GM12878 (cell line): ENCODE measurements at regions not wholly inside any gene's neighbourhood (a gene's known extent, or its start where the extent isn't known, plus 50 kb on each side); places are given as distances from the start of the nearest gene placed in this dataset.

ENCODE experiments used
- ATAC-seq: fragments of 200-7000 bp; cut with Tn5 transposase; 3 replicates; pipeline ENCODE4 v1.9.1; 2020; ENCODE audit warnings: mild to moderate bottlenecking, moderate library complexity
- BruUV-seq: library from RNA; stranded (reverse); fragments of 400-500 nt; replicated peaks from 2 replicates; lab custom pipeline; 2021; lab: Mats Ljungman, UMichigan
- CTCF ChIA-PET: fragments of 300-600 bp; sonication (Branson Sonifier 250); formaldehyde crosslinking; extraction: SDS; loops from one replicate; lab custom pipeline; 2021; ENCODE audit warnings: inconsistent platforms; lab: Yijun Ruan, JAX
- POLR2A ChIA-PET: fragments of 350-600 bp; formaldehyde crosslinking; extraction: SDS; loops from one replicate; lab custom pipeline; 2021; ENCODE audit warnings: inconsistent platforms; lab: Charles Lee
- RAD21 ChIA-PET: fragments of 300-600 bp; sonication (Branson Sonifier 250); formaldehyde crosslinking; loops from one replicate; lab custom pipeline; 2023; ENCODE audit warnings: antibody characterized with exemption; ENCODE audit not compliant: unreplicated experiment; lab: Charles Lee
- SMC1A ChIA-PET: fragments of 300-600 bp; sonication (Branson Sonifier 250); formaldehyde crosslinking; loops from one replicate; lab custom pipeline; 2023; ENCODE audit not compliant: unreplicated experiment, uncharacterized antibody; lab: Charles Lee
- DNase-seq: peaks from one replicate; pipeline ENCODE4 v3.0.0-alpha.2; 2011; ENCODE audit warnings: low read depth, low spot score
- FAIRE-seq: peaks from 3 replicates; lab custom pipeline; 2011; peaks lifted over from hg19 to GRCh38; lab: Jason Lieb, UNC
- H2AFZ ChIP-seq: 2 replicates; pipeline ENCODE4 v1.6.0; 2011; ENCODE audit warnings: low read depth, low read length, control low read depth; ENCODE audit not compliant: control insufficient read depth
- H3K27ac ChIP-seq: 2 replicates; pipeline ENCODE4 v1.5.1; 2011; ENCODE audit warnings: control low read depth; ENCODE audit not compliant: control insufficient read depth, insufficient read depth
- H3K27me3 ChIP-seq, 2 experiments: replicated peaks in 1 of 2; 2 replicates each; pipeline versions ENCODE4 v1.6.0 to v1.6.1; 2011; ENCODE audit warnings: low read length in 1 of 2; ENCODE audit not compliant: control insufficient read depth in 2 of 2, insufficient read depth in 2 of 2
- H3K36me3 ChIP-seq, 2 experiments: 2 replicates each; pipeline ENCODE4 v1.5.1; 2011; ENCODE audit warnings: low read length in 1 of 2; ENCODE audit not compliant: control insufficient read depth in 2 of 2, insufficient read depth in 2 of 2
- H3K4me1 ChIP-seq: 2 replicates; pipeline ENCODE4 v1.6.1; 2011; ENCODE audit warnings: mild to moderate bottlenecking, low read length, moderate library complexity, mixed read lengths; ENCODE audit not compliant: control insufficient read depth, insufficient read depth
- H3K4me2 ChIP-seq: 2 replicates; pipeline ENCODE4 v1.6.0; 2011; ENCODE audit warnings: control low read depth; ENCODE audit not compliant: control insufficient read depth, insufficient read depth
- H3K4me3 ChIP-seq: fragments of 200-600 bp; sonication (generic); 2 replicates; pipeline ENCODE4 v1.5.1; 2016
- H3K79me2 ChIP-seq: 2 replicates; pipeline ENCODE4 v1.6.0; 2011; ENCODE audit warnings: low read length; ENCODE audit not compliant: control insufficient read depth, insufficient read depth
- H3K9ac ChIP-seq: 2 replicates; pipeline ENCODE4 v1.8.0; 2011; ENCODE audit warnings: low read length, control low read depth, mixed read lengths; ENCODE audit not compliant: control insufficient read depth, insufficient read depth
- H3K9me3 ChIP-seq: replicated peaks from 3 replicates; pipeline ENCODE4 v1.5.1; 2011; ENCODE audit warnings: mild to moderate bottlenecking, low read length; ENCODE audit not compliant: control insufficient read depth, insufficient read depth
- H4K20me1 ChIP-seq: 2 replicates; pipeline ENCODE4 v1.6.0; 2011; ENCODE audit not compliant: control insufficient read depth, insufficient read depth
- RCOR1 ChIP-seq: conservative IDR thresholded peaks from 2 replicates; pipeline ENCODE4 v1.6.1; 2012; ENCODE audit warnings: low read depth, low read length, improper control_type of control experiment
- YY1 ChIP-seq: IDR thresholded peaks from 2 replicates; pipeline ENCODE4 v1.6.1; 2011; ENCODE audit warnings: low read depth, mild to moderate bottlenecking, low read length
- WGBS: methylation state at CpG from one replicate; pipeline ENCODE4 v1.1.6; 2016; ENCODE audit warnings: low lambda C conversion rate; ENCODE audit not compliant: insufficient replicate concordance, insufficient coverage; ENCODE audit errors: missing lambda C conversion rate; 5-methylcytosine and 5-hydroxymethylcytosine counted together
- in situ Hi-C: fragments of 300-500 bp; cut with MboI; formaldehyde crosslinking; loops from 9 replicates; pipeline ENCODE4 v1.14.3; 2018; ENCODE audit warnings: mixed read lengths
- intact Hi-C: fragments of 100-400 bp; cut with micrococcal nuclease; formaldehyde crosslinking; loops from one replicate; pipeline ENCODE4 v1.14.2; 2022; ENCODE audit not compliant: unreplicated experiment
- TF ChIP-seq, protein P1 (sequence below): IDR thresholded peaks from 2 replicates; pipeline ENCODE4 v1.6.1; 2012; ENCODE audit warnings: low read depth, low read length, improper control_type of control experiment
- TF ChIP-seq, protein P2 (sequence below), 3 experiments: IDR thresholded peaks in 2 of 3; conservative IDR thresholded peaks in 1 of 3; 2 replicates each; pipeline ENCODE4 v1.5.1; 2011; ENCODE audit warnings: low read depth in 3 of 3, low read length in 3 of 3, mild to moderate bottlenecking in 3 of 3, control low read depth in 2 of 3, moderate library complexity in 2 of 3, inconsistent platforms in 1 of 3, mixed read lengths in 1 of 3; ENCODE audit not compliant: control insufficient read depth in 2 of 3, insufficient read depth in 1 of 3; ENCODE audit errors: extremely low read depth in 1 of 3
- TF ChIP-seq, protein P3 (sequence below): fragments of 450-650 bp; IDR thresholded peaks from 2 replicates; pipeline ENCODE4 v1.6.1; 2018; ENCODE audit warnings: mild to moderate bottlenecking, low read depth, moderate library complexity; ENCODE audit not compliant: partially characterized antibody

DNA sequence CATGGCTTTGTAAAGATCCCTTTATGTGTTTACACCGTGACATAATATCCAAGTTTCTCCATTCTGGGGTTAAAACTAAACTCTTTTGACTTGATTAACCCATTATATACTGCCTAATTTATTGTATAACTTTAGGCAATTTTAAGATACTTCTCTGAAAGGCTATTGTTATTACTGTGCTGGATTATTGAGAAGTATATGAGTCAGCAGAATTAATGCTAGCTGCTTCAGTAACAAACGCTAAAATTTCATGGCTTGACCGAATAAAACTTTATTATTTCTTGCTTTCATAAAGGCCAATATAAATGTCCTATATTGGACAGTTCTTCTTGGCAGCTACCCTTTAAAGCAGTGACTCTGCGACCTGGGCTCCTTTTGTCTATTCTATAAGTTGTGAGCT, 853.9 kb downstream of the SORCS3 start:
- 49% methylated on average over 4 of the region's 4 CpGs for WGBS
- H3K79me2 ChIP-seq = no peaks in the 10 kb centered on the region
- no peak overlapping the region for H3K27ac ChIP-seq
- ChIA-PET POLR2A (no interaction called here), CTCF (no interaction called here), RAD21 (interaction anchor here (0.6 kb wide), 1 partner anchor 93 kb away, joined by 3 read pairs; no protein-coding TSS in a partner anchor), SMC1A (no interaction called here)
- intact Hi-C loops (no loop called here), in situ Hi-C loops (no loop called here)
- no peak overlapping the region for H2AFZ ChIP-seq
- DNase-seq (no peak), FAIRE-seq (no peak), ATAC-seq (no peak)
- no peak overlapping the region for H3K4me3 ChIP-seq
- H3K4me2 ChIP-seq = no peak overlapping the region
- H3K36me3 ChIP-seq = no peaks in the 10 kb centered on the region
- TF ChIP-seq, protein P1, sequence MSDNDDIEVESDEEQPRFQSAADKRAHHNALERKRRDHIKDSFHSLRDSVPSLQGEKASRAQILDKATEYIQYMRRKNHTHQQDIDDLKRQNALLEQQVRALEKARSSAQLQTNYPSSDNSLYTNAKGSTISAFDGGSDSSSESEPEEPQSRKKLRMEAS = no peak
- no peak for TF ChIP-seq RCOR1
- TF ChIP-seq, protein P2, sequence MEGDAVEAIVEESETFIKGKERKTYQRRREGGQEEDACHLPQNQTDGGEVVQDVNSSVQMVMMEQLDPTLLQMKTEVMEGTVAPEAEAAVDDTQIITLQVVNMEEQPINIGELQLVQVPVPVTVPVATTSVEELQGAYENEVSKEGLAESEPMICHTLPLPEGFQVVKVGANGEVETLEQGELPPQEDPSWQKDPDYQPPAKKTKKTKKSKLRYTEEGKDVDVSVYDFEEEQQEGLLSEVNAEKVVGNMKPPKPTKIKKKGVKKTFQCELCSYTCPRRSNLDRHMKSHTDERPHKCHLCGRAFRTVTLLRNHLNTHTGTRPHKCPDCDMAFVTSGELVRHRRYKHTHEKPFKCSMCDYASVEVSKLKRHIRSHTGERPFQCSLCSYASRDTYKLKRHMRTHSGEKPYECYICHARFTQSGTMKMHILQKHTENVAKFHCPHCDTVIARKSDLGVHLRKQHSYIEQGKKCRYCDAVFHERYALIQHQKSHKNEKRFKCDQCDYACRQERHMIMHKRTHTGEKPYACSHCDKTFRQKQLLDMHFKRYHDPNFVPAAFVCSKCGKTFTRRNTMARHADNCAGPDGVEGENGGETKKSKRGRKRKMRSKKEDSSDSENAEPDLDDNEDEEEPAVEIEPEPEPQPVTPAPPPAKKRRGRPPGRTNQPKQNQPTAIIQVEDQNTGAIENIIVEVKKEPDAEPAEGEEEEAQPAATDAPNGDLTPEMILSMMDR (IDR thresholded peaks at IDR 0.05 in 2 of 3, conservative IDR thresholded peaks at IDR 0.05 in 1 of 3; ENCODE audit: control insufficient read depth in 2 of 3, extremely low read depth in 1 of 3, insufficient read depth in 1 of 3, low read depth in 3 of 3, low read length in 3 of 3) = no peak
- TF ChIP-seq, protein P3, sequence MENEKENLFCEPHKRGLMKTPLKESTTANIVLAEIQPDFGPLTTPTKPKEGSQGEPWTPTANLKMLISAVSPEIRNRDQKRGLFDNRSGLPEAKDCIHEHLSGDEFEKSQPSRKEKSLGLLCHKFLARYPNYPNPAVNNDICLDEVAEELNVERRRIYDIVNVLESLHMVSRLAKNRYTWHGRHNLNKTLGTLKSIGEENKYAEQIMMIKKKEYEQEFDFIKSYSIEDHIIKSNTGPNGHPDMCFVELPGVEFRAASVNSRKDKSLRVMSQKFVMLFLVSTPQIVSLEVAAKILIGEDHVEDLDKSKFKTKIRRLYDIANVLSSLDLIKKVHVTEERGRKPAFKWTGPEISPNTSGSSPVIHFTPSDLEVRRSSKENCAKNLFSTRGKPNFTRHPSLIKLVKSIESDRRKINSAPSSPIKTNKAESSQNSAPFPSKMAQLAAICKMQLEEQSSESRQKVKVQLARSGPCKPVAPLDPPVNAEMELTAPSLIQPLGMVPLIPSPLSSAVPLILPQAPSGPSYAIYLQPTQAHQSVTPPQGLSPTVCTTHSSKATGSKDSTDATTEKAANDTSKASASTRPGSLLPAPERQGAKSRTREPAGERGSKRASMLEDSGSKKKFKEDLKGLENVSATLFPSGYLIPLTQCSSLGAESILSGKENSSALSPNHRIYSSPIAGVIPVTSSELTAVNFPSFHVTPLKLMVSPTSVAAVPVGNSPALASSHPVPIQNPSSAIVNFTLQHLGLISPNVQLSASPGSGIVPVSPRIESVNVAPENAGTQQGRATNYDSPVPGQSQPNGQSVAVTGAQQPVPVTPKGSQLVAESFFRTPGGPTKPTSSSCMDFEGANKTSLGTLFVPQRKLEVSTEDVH = no peak
- no peak for TF ChIP-seq YY1
- H3K27me3 ChIP-seq = no peaks in the 10 kb centered on the region
- no peaks in the 10 kb centered on the region for H3K9me3 ChIP-seq
- H3K4me1 ChIP-seq = no peaks in the 10 kb centered on the region
- no TSS peak for BruUV-seq
- no peaks in the 10 kb centered on the region for H4K20me1 ChIP-seq
- H3K9ac ChIP-seq = no peak overlapping the region
